B cell (primary cell): ENCODE measurements at regions not wholly inside any gene's neighbourhood (a gene's known extent, or its start where the extent isn't known, plus 50 kb on each side); places are given as distances from the start of the nearest gene placed in this dataset.

Source experiments
- EZH2 ChIP-seq: IDR thresholded peaks from 2 replicates; pipeline ENCODE4 v1.6.1; 2012; ENCODE audit warnings: borderline replicate concordance, low read depth, mild to moderate bottlenecking, moderate library complexity, low read length; ENCODE audit not compliant: insufficient read depth, poor library complexity, severe bottlenecking
- TF ChIP-seq, protein P1 (sequence below): fragments of 200-600 bp; IDR thresholded peaks from one replicate; pipeline ENCODE4 v1.8.0; 2022; ENCODE audit warnings: antibody characterized with exemption, mild to moderate bottlenecking

DNA sequence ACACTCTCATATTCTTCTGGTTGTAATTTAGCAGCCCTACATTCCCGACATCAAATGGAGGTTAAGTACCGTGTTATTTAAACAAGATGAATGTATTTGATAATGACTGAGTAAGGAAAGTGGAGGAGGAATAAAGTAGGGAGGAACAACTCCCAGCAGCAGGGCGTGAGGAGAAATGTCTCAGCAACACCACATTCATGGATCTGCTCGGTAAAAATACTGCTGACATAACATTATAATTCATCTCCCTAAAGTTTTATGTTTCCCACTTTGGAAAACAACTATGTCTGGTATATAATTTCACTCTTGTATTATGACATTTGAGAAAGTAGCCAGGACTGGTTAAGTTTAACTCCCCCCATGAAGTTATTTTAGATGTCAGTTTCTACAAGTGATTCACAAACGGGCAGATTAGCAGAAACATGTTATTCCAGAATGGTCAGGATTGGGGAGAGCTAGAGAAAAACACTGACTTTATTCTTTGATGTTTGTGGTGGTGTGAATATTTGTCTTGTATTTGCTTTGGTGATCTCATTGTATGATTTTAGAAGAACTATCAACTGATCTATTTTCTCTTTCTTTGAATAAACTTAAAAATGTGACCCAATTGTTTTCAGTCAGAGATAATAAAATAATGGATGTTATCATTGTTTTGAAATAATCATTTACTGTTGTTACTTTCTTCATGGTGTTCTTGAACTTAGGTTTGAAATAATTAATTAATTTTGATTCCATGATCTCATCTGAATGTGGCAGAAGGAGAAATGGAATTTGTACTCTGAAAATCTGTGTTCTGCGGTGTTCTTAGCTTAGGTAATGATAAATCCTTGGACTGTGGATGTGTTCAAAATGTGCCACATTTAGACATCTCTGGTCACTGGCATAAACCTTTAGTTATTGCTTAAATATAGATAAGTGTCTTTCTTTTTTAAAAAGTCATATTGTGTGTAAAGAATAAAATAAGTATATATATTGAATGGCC is 303.6 kb upstream of the ZNF608 start:
- TF ChIP-seq, protein P1, sequence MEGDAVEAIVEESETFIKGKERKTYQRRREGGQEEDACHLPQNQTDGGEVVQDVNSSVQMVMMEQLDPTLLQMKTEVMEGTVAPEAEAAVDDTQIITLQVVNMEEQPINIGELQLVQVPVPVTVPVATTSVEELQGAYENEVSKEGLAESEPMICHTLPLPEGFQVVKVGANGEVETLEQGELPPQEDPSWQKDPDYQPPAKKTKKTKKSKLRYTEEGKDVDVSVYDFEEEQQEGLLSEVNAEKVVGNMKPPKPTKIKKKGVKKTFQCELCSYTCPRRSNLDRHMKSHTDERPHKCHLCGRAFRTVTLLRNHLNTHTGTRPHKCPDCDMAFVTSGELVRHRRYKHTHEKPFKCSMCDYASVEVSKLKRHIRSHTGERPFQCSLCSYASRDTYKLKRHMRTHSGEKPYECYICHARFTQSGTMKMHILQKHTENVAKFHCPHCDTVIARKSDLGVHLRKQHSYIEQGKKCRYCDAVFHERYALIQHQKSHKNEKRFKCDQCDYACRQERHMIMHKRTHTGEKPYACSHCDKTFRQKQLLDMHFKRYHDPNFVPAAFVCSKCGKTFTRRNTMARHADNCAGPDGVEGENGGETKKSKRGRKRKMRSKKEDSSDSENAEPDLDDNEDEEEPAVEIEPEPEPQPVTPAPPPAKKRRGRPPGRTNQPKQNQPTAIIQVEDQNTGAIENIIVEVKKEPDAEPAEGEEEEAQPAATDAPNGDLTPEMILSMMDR = no peak
- no peak for TF ChIP-seq EZH2
